NOMO-1 treated with DMSO at 0.1 percent for 48 hours (cell line): ENCODE measurements at regions not wholly inside any gene's neighbourhood (a gene's known extent, or its start where the extent isn't known, plus 50 kb on each side); places are given as distances from the start of the nearest gene placed in this dataset.

Source experiments
- DNase-seq: peaks from one replicate; lab custom pipeline; 2025; ENCODE audit not compliant: unreplicated experiment; lab: John Stamatoyannopoulos, UW

- no peak for DNase-seq
Measured at GRCh38 chr5:158139161-158139560, 280.2 kb upstream of the CLINT1 start.

GRCh38 chr5:158135682-158136179 is 276.8 kb upstream of the CLINT1 start:
- DNase-seq = no peak

GRCh38 chr5:158133369-158133768 is 274.4 kb upstream of the CLINT1 start:
- DNase-seq = no peak

GRCh38 chr5:158127536-158127935 is 268.6 kb upstream of the CLINT1 start:
- no peak for DNase-seq

- no peak for DNase-seq
Measured at GRCh38 chr5:158126442-158127405, 267.8 kb upstream of the CLINT1 start.

GRCh38 chr5:158124606-158125316 is 265.8 kb upstream of the CLINT1 start:
- DNase-seq = no peak

- no peak for DNase-seq
Measured at GRCh38 chr5:158123595-158123994, 264.6 kb upstream of the CLINT1 start.

- DNase-seq = no peak
Measured at GRCh38 chr5:158121678-158122077, 262.7 kb upstream of the CLINT1 start.

- DNase-seq = no peak
Measured at GRCh38 chr5:158120760-158121159, 261.8 kb upstream of the CLINT1 start.

- DNase-seq = no peak
Measured at GRCh38 chr5:158119961-158120723, 261.2 kb upstream of the CLINT1 start.

GRCh38 chr5:158117467-158118160 is 258.7 kb upstream of the CLINT1 start:
- no peak for DNase-seq

- DNase-seq = no peak
Measured at GRCh38 chr5:158116965-158117364, 258.0 kb upstream of the CLINT1 start.

GRCh38 chr5:158115468-158115867 is 256.5 kb upstream of the CLINT1 start:
- DNase-seq = no peak

- DNase-seq = no peak
Measured at GRCh38 chr5:158108177-158108576, 249.2 kb upstream of the CLINT1 start.

- DNase-seq = peak; percentile 9
Measured at GRCh38 chr5:158100373-158100888, 241.5 kb upstream of the CLINT1 start.

- no peak for DNase-seq
Measured at GRCh38 chr5:158099571-158100105, 240.7 kb upstream of the CLINT1 start.

GRCh38 chr5:158096835-158097234 is 237.9 kb upstream of the CLINT1 start:
- DNase-seq = no peak

- DNase-seq = no peak
Measured at GRCh38 chr5:158086856-158087255, 227.9 kb upstream of the CLINT1 start.

- DNase-seq = no peak
Measured at GRCh38 chr5:158084292-158084691, 225.3 kb upstream of the CLINT1 start.

- DNase-seq = no peak
Measured at GRCh38 chr5:158082696-158083287, 223.8 kb upstream of the CLINT1 start.
